ENCODE measurements at regions not wholly inside any gene's neighbourhood (a gene's known extent, or its start where the extent isn't known, plus 50 kb on each side); places are given as distances from the start of the nearest gene placed in this dataset.

DNA sequence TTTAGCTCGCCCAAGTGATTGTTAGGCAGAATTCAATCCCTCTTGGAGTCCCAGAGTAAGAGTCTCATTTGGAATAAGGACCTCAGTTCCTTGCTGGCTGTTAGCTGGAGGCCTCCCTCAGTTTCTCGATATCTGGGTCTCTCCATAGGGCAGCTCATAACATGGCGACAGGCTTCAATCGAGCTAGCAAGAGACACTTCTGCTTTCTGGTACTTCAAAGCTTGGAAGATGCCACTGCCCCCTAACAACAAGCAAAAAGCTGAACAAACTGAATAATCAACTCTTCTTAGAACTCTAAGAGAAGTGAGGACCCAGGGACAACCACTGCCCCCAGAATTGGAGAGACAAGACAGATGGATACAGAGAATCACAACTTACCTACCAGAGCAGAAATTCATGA, 86.2 kb downstream of the TEX35 start:
- no peaks in the 10 kb centered on the region for H3K9me3 ChIP-seq
- H3K4me1 Mint-ChIP-seq, result peaks cover 0 to 2% (median 0%) of the 10 kb centered on the region in 3 donors
- 96% methylated on average over 3 of the region's 4 CpGs for WGBS (ENCODE audit: insufficient coverage)
- H3K4me3 Mint-ChIP-seq, result no peak overlapping the region
- peaks cover 5 to 6% of the 10 kb centered on the region in 2 donors for H3K27me3 Mint-ChIP-seq
- H3K4me1 ChIP-seq (ENCODE audit: control insufficient read depth in 1 of 2, extremely low read depth in 1 of 2, insufficient read depth in 2 of 2, low read length in 2 of 2), result no peaks in the 10 kb centered on the region
- no peaks in the 10 kb centered on the region for H3K9me3 Mint-ChIP-seq
- ChIA-PET CTCF (no interaction called here), POLR2A (interaction anchor here in 1 of 2 donors (0.5 kb wide), 1 partner anchor 303 kb away, joined by 3 read pairs; no protein-coding TSS in a partner anchor)
- H3K27ac ChIP-seq (ENCODE audit: low read length), result no peak overlapping the region
- no peaks in the 10 kb centered on the region for H3K36me3 Mint-ChIP-seq
- H3K36me3 ChIP-seq (ENCODE audit: control insufficient read depth in 2 of 2, extremely low read depth in 1 of 2, insufficient read depth in 1 of 2, low read length in 1 of 2), result no peaks in the 10 kb centered on the region
- DNase-seq (no peak), ATAC-seq (replicated peaks in 1 of 4) (no peak)
- no peak overlapping the region for H3K4me3 ChIP-seq (ENCODE audit: control insufficient read depth in 1 of 2, extremely low read depth in 1 of 2, low read length in 1 of 2)
- no peak overlapping the region for H3K27ac Mint-ChIP-seq
- H3K27me3 ChIP-seq (replicated peaks in 1 of 2; ENCODE audit: control insufficient read depth in 2 of 2, extremely low read depth in 1 of 2, insufficient read depth in 2 of 2, low read length in 1 of 2), result peaks cover 0 to 10% of the 10 kb centered on the region in 2 experiments

- H3K4me1 ChIP-seq (ENCODE audit: control insufficient read depth in 1 of 2, extremely low read depth in 1 of 2, insufficient read depth in 2 of 2, low read length in 2 of 2), result no peaks in the 10 kb centered on the region
- Mint-ChIP-seq H3K9me3 (no peaks in the 10 kb centered on the region), H3K36me3 (no peaks in the 10 kb centered on the region), H3K4me3 (no peak overlapping the region), H3K27me3 (peaks cover 1 to 6% of the 10 kb centered on the region in 2 donors), H3K4me1 (peaks cover 0 to 2% (median 0%) of the 10 kb centered on the region in 3 donors), H3K27ac (no peak overlapping the region)
- no peaks in the 10 kb centered on the region for H3K9me3 ChIP-seq
- POLR2A ChIA-PET, result no interaction called here
- no peak for DNase-seq
- H3K27me3 ChIP-seq (replicated peaks in 1 of 2; ENCODE audit: control insufficient read depth in 2 of 2, extremely low read depth in 1 of 2, insufficient read depth in 2 of 2, low read length in 1 of 2), result peaks cover 0 to 10% of the 10 kb centered on the region in 2 experiments
- no peak overlapping the region for H3K4me3 ChIP-seq (ENCODE audit: control insufficient read depth in 1 of 2, extremely low read depth in 1 of 2, low read length in 1 of 2)
- CTCF ChIA-PET, result interaction anchor here in 1 of 2 donors (0.5 kb wide), 1 partner anchor 10 kb away, joined by 3 read pairs; no protein-coding TSS in a partner anchor
- no peak for ATAC-seq (replicated peaks in 1 of 4)
- no peak overlapping the region for H3K27ac ChIP-seq (ENCODE audit: low read length)
- no peaks in the 10 kb centered on the region for H3K36me3 ChIP-seq (ENCODE audit: control insufficient read depth in 2 of 2, extremely low read depth in 1 of 2, insufficient read depth in 1 of 2, low read length in 1 of 2)
- no CpG with 5 or more reads among the region's 1 CpG for WGBS (ENCODE audit: insufficient coverage)
Measured at GRCh38 chr1:178599745-178600144, 86.8 kb downstream of the TEX35 start.

DNA sequence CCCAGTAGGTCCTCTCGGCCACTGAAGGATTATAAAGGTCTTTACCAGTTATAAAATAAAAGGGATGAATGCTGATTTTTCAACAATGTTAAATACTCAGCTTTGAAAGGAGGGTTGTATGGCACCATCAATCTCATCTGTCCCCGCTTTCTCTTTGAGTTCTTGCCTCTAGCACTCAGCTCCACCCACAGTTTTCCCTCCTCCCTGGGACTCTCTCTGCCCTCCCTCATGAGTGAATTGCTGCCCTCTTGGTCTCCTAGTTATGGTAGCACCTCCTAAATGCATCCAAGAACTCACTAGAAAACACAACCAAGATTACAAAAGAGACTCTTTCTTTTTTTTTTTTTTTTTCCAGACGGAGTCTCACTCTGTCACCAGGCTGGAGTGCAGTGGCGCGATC, 91.0 kb downstream of the TEX35 start:
- no peak overlapping the region for H3K27ac ChIP-seq (ENCODE audit: low read length)
- Mint-ChIP-seq H3K9me3 (no peaks in the 10 kb centered on the region), H3K4me3 (no peak overlapping the region), H3K27ac (no peak overlapping the region), H3K27me3 (peaks cover 0 to 3% of the 10 kb centered on the region in 2 donors), H3K36me3 (no peaks in the 10 kb centered on the region), H3K4me1 (peaks cover 0 to 5% (median 0%) of the 10 kb centered on the region in 3 donors)
- ChIA-PET POLR2A (no interaction called here), CTCF (no interaction called here)
- H3K27me3 ChIP-seq (replicated peaks in 1 of 2; ENCODE audit: control insufficient read depth in 2 of 2, extremely low read depth in 1 of 2, insufficient read depth in 2 of 2, low read length in 1 of 2), result peaks cover 0 to 3% of the 10 kb centered on the region in 2 experiments
- 67% methylated on average over 1 of the region's 5 CpGs for WGBS (ENCODE audit: insufficient coverage)
- no peaks in the 10 kb centered on the region for H3K4me1 ChIP-seq (ENCODE audit: control insufficient read depth in 1 of 2, extremely low read depth in 1 of 2, insufficient read depth in 2 of 2, low read length in 2 of 2)
- H3K9me3 ChIP-seq, result no peaks in the 10 kb centered on the region
- no peaks in the 10 kb centered on the region for H3K36me3 ChIP-seq (ENCODE audit: control insufficient read depth in 2 of 2, extremely low read depth in 1 of 2, insufficient read depth in 1 of 2, low read length in 1 of 2)
- DNase-seq, result no peak
- H3K4me3 ChIP-seq (ENCODE audit: control insufficient read depth in 1 of 2, extremely low read depth in 1 of 2, low read length in 1 of 2), result no peak overlapping the region
- ATAC-seq (replicated peaks in 1 of 4), result no peak

GRCh38 chr1:178606839-178607238, 93.9 kb downstream of the TEX35 start:
- Mint-ChIP-seq H3K27me3 (peaks cover 0 to 3% of the 10 kb centered on the region in 2 donors), H3K36me3 (no peaks in the 10 kb centered on the region), H3K4me1 (peaks cover 0 to 3% (median 0%) of the 10 kb centered on the region in 3 donors), H3K9me3 (no peaks in the 10 kb centered on the region), H3K4me3 (no peak overlapping the region), H3K27ac (no peak overlapping the region)
- Histone ChIP-seq H3K9me3 (no peaks in the 10 kb centered on the region), H3K36me3 (ENCODE audit: control insufficient read depth in 2 of 2, extremely low read depth in 1 of 2, insufficient read depth in 1 of 2, low read length in 1 of 2) (no peaks in the 10 kb centered on the region), H3K27ac (ENCODE audit: low read length) (no peak overlapping the region), H3K4me1 (ENCODE audit: control insufficient read depth in 1 of 2, extremely low read depth in 1 of 2, insufficient read depth in 2 of 2, low read length in 2 of 2) (no peaks in the 10 kb centered on the region), H3K27me3 (replicated peaks in 1 of 2; ENCODE audit: control insufficient read depth in 2 of 2, extremely low read depth in 1 of 2, insufficient read depth in 2 of 2, low read length in 1 of 2) (peaks cover 0 to 3% of the 10 kb centered on the region in 2 experiments), H3K4me3 (ENCODE audit: control insufficient read depth in 1 of 2, extremely low read depth in 1 of 2, low read length in 1 of 2) (no peak overlapping the region)
- CTCF ChIA-PET, result no interaction called here
- POLR2A ChIA-PET, result no interaction called here
- no peak for ATAC-seq (replicated peaks in 1 of 4)
- WGBS (ENCODE audit: insufficient coverage), result 90% methylated on average over 2 of the region's 2 CpGs
- no peak for DNase-seq

GRCh38 chr1:178607718-178608408, 95.0 kb downstream of the TEX35 start:
- H3K36me3 ChIP-seq (ENCODE audit: control insufficient read depth in 2 of 2, extremely low read depth in 1 of 2, insufficient read depth in 1 of 2, low read length in 1 of 2), result no peaks in the 10 kb centered on the region
- no peak for ATAC-seq (replicated peaks in 1 of 4)
- no peak overlapping the region for H3K27ac ChIP-seq (ENCODE audit: low read length)
- no peaks in the 10 kb centered on the region for H3K9me3 ChIP-seq
- Mint-ChIP-seq H3K27me3 (peaks cover 0 to 3% of the 10 kb centered on the region in 2 donors), H3K4me1 (peaks cover 0 to 3% (median 0%) of the 10 kb centered on the region in 3 donors), H3K4me3 (no peak overlapping the region), H3K27ac (no peak overlapping the region), H3K9me3 (no peaks in the 10 kb centered on the region), H3K36me3 (no peaks in the 10 kb centered on the region)
- peaks cover 0 to 3% of the 10 kb centered on the region in 2 experiments for H3K27me3 ChIP-seq (replicated peaks in 1 of 2; ENCODE audit: control insufficient read depth in 2 of 2, extremely low read depth in 1 of 2, insufficient read depth in 2 of 2, low read length in 1 of 2)
- no peak for DNase-seq
- H3K4me1 ChIP-seq (ENCODE audit: control insufficient read depth in 1 of 2, extremely low read depth in 1 of 2, insufficient read depth in 2 of 2, low read length in 2 of 2), result no peaks in the 10 kb centered on the region
- POLR2A ChIA-PET, result no interaction called here
- no peak overlapping the region for H3K4me3 ChIP-seq (ENCODE audit: control insufficient read depth in 1 of 2, extremely low read depth in 1 of 2, low read length in 1 of 2)
- CTCF ChIA-PET, result no interaction called here
- WGBS (ENCODE audit: insufficient coverage), result 64% methylated on average over 4 of the region's 6 CpGs

DNA sequence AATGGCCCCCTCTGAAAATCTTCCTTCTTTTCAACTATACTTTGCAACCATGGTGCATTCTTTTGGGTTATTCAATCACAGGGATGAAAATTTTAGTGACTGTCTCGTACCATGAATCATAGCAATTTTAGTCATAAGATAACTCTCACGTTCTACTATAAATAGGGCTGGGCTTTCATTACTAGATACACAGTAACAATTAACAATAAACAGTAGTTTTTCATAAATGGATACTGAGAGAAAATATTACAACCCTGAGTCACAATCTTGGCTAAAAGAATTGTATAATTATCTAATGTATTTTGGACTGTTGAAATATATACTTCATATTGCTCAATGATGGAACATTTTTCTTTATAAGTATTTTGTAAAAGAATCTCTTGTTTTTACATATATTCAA, 96.1 kb downstream of the TEX35 start:
- Histone ChIP-seq H3K9me3 (no peaks in the 10 kb centered on the region), H3K27ac (ENCODE audit: low read length) (no peak overlapping the region), H3K4me3 (ENCODE audit: control insufficient read depth in 1 of 2, extremely low read depth in 1 of 2, low read length in 1 of 2) (no peak overlapping the region), H3K36me3 (ENCODE audit: control insufficient read depth in 2 of 2, extremely low read depth in 1 of 2, insufficient read depth in 1 of 2, low read length in 1 of 2) (no peaks in the 10 kb centered on the region), H3K4me1 (ENCODE audit: control insufficient read depth in 1 of 2, extremely low read depth in 1 of 2, insufficient read depth in 2 of 2, low read length in 2 of 2) (no peaks in the 10 kb centered on the region), H3K27me3 (replicated peaks in 1 of 2; ENCODE audit: control insufficient read depth in 2 of 2, extremely low read depth in 1 of 2, insufficient read depth in 2 of 2, low read length in 1 of 2) (peaks cover 0 to 3% of the 10 kb centered on the region in 2 experiments)
- ATAC-seq (replicated peaks in 1 of 4) (no peak), DNase-seq (no peak)
- H3K4me3 Mint-ChIP-seq, result no peak overlapping the region
- H3K27me3 Mint-ChIP-seq, result peaks cover 0 to 3% of the 10 kb centered on the region in 2 donors
- POLR2A ChIA-PET, result interaction anchor here in 1 of 2 donors (0.6 kb wide), 1 partner anchor 33 kb away, joined by 4 read pairs; no protein-coding TSS in a partner anchor
- no peak overlapping the region for H3K27ac Mint-ChIP-seq
- peaks cover 0 to 3% (median 0%) of the 10 kb centered on the region in 3 donors for H3K4me1 Mint-ChIP-seq
- no CpG with 5 or more reads among the region's 2 CpGs for WGBS (ENCODE audit: insufficient coverage)
- no peaks in the 10 kb centered on the region for H3K9me3 Mint-ChIP-seq
- CTCF ChIA-PET, result interaction anchor here in 1 of 2 donors (0.6 kb wide), 1 partner anchor 9 kb away, joined by 3 read pairs; no protein-coding TSS in a partner anchor
- no peaks in the 10 kb centered on the region for H3K36me3 Mint-ChIP-seq

All from T-cell (primary cell).